Mesenteric fat pad (tissue), 1 donor: ENCODE measurements at regions not wholly inside any gene's neighbourhood (a gene's known extent, or its start where the extent isn't known, plus 50 kb on each side); places are given as distances from the start of the nearest gene placed in this dataset.
A peak's percentile ranks its signal among the peaks of the same experiment; 100 is the strongest.

Experiments used
- DNase-seq: peaks from one replicate; pipeline ENCODE4 v3.0.0-alpha.2; 2020; ENCODE audit warnings: low spot score
- donor health status: DM: yes; HTN: yes; CAD: no.

DNA sequence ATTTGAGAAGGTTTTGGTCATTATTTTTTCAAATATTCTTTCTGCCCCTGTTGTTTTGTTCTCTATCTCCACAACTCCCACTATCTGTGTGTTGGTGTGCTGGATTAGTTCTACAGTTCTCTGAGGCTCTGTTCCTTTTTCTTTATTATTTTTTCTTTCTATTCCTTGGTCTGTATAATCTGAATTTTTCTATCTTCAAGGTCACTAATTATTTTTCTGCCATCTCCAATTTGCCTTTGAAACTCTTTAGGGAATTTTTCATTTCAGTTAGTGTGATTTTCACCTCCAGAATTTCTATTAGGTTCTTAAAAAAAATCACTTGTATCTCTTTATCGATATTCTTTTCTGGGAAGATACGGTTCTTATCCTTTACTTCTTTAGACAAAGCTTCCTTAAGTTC is 82.1 kb upstream of the GGTLC1 start:
- DNase-seq = no peak

DNA sequence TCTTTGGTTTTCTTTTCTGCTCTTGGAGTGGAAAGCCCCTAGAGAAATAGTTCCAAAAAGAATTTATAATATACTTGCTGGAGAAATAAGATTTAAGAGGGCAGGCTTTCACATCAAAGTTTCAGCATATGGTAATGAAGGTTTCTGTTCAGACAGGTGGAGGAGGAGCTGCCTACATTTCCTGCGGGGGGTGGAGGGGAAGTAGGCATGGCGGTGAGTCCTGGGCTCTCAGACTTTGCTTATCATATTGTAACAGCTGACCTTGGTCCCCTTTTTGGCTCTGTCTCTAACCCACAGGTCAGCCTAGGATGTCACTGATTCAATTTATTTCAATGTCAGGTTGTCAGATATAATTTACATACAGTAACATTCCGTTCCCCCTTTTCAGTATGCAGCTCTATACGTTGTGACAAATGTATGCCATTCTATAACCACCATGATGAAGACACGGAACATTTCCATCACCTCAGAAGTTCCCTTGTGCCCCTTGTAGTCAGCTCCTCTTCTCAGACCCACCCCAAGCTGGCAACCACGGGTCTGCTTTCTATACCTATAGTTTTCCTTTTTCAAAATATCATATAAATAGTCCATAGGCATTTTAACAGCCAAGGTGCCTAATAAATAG is 77.6 kb upstream of the GGTLC1 start:
- no peak for DNase-seq

DNA sequence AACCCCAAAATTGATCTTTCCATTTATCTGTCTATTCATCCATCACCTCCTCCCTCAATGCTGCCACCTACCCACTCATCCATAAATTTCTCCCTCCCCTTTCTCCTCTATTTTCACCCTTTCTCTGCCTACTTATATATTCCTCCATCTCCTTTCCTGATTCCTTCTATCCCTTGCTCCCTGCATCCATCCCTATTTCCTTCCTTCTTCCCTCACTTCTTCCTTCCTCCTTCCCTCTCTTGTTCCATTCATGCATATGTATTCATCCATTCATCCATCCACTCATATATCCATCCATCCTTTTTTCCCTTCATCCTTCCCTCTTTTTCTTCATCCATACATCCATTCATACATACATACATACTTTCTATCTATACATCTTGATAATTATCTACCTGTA is 76.3 kb upstream of the GGTLC1 start:
- no peak for DNase-seq

DNA sequence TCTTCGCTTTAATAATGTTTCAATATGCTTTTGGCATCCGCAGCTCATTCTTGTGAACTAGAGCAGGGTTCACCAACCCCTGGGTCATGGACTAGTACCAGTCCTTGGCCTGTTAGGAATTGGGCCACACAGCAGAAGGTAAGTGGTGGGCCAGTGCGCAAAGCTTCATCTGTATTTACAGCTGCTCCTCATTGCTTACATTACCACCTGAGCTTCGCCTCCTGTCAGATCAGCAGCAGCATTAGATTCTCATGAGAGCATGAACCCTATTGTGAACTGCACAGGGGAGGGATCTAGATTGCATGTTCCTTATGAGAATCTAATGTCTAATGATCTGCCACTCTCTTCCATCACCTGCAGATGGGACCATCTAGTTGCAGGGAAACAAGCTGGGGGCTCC is 75.5 kb upstream of the GGTLC1 start:
- DNase-seq = no peak

DNA sequence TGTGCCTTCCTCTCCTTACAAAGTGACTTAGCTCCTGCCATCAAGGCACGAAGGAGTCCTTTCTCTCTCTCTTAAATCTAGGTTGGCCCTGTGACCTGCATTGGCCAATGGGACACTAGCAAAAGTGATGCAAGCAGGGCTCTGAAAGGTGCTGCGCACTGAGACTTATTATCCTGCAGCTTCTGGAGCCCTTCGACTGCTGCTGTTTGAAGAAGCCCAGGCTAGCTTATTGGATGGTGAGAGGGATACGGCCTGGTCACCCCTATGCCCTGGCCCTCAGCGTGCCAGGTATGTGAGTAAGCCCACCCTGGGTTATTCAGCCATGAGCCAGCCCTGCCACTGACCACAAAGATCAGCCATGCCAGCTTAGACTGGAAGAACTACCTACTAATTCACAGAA is 74.5 kb upstream of the GGTLC1 start:
- no peak for DNase-seq

DNA sequence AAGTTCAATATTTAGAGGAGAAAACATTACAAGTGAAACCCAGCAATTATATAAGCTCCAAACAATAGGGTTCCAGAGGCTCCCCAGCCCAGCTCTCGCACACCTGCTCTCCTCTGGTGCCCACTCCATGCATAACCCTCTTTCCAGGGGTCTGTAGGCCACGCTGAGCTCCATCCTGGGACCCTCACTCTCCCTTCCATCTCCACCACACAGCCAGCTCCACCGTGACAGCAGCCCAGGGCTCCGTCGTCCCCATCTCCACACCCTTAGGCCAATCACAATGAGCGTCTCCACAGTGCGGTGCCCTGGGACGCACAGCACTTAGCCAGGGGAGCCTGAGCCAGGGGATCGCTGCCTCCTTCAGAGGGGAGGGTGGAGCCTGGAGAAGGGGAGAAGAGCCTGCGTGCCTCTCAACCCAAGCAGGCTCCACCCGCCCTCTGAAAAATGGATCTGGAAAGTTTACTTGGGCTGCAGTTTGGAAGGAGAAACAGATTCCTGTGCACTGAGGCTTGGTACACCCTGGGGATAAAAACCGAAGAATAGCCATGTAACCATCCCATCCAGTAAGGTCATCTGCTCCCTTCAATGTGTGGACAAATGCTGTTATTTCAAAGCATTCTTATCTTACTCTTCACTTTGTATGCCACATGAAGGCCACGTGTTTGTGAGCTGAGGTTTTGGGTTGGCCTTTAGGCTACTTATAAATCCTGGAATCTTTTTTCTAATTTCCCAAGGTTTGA is 72.4 kb upstream of the GGTLC1 start:
- DNase-seq = no peak

DNA sequence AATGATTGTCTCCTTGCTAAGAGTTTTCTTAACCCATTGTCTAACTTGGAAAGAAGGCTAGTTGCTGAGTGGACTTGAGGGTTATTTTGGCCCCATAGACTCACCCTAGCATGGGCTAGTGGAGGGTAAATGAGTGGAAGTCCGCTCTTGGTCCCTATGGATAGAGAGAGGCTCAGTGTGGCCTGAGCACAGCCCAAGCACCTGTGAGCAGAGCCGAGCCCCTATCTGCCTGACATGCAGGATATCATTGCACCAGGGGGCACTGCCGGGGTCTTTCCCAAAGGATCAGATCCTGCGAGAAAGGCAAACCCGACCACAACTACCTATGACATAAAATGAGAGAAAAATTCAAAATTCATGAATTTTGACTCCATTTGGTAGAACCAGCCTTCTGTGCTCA is 70.6 kb upstream of the GGTLC1 start:
- DNase-seq = no peak

DNA sequence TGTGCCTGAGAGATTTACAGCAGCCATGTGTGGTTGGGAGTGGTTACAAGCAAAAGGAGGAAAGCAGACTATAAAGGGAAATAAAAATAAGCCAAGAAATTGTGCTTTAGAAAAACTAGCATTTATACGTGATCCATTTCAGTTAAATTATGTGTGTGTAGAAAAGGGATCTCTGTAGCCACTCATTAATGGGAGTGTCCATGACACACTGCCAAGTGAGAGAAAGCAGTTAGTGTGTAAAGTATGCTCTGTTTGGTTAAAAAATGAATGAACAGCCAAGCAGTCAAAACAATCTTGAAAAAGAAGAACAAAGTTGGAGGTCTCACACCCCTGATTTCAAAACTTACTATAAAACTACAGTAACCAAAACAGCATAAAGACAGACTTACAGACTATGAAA is 67.9 kb upstream of the GGTLC1 start:
- no peak for DNase-seq

DNA sequence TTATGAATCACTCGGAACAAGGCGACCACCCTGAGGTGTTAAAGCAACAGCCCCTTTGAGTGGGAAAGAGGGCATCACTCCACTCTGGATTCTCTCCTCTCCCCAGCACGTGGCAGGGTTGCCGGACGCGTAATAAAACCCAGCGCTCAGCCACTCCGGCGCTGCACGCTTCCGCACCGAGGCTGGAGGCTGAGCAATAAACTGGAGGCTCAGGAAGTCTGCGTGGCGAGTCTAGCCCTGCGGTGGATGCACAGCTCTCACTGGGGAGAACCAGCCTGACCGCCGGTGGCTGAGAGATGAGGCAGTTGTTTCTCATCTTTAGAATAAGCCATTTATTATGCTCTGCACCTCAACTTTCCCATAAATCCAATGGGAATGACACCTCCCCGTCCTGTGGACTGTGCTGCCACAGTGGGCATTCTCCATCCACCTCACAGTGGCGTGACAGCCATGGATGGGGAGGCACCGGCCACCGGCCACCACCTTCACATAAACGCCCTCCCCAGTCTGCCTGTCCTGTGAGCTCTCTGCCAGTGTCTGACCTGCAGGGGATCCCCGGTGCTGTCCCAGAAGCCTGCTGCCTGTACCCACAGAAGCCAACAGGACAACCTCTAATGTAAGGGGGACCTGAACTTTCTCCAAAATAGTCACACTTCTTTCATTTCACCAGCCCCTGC is 64.2 kb upstream of the GGTLC1 start:
- peak; percentile 85 for DNase-seq

DNA sequence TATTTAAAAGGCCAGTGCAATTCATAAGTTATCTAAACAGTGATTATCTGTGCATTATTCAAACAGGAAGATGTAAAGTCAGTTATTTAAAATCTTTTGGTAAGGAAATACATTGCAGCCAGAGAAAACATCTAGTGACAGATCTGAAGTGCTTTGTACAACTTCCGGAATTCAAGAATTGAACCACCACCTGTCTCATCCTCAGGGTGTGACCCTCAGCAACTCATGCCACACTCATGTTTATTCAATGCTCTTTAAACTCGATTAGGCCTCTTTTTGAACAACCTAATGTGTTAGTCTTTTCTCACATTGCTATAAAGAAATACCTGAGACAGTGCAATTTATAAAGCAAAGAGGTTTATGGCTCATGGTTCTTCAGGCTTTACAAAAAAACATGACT is 62.6 kb upstream of the GGTLC1 start:
- no peak for DNase-seq

DNA sequence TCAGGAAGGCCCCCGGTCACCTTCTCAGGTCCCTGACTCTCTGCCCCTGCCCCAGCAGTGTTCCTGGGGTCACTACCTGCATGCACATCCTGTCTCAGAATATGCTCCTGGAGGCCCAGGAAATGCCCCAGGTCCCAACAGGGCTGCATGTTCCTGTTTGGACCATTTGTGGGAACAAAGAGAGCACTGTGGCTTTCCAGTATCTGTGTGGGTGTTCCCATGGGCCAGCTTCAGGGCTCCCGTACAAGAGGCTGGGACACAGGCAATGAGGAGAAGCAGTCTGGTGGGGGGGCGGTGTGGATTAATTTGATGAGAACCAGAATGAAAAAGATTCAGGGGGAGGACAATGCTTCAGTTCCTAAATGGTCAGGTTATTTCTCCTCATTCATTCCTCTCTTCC is 61.5 kb upstream of the GGTLC1 start:
- DNase-seq = no peak

DNA sequence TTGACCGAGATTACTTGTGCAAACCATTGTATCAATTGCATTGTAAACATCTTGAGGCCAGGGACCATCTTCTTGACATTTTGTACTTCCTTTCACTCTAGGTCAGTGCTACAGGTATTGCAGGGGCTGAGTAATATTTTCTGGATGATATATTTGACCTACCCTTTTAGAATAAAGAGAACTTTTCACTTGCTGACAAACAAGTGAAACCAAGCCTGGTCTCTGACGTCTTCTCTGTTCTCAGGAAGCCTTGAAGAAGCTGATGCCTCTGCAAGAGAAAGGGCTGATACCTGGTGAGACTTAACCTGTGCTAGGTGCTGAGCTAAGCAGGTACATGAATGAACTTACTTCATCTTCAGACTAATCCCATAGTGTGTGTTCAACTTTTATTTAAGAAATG is 60.5 kb upstream of the GGTLC1 start:
- DNase-seq = no peak

DNA sequence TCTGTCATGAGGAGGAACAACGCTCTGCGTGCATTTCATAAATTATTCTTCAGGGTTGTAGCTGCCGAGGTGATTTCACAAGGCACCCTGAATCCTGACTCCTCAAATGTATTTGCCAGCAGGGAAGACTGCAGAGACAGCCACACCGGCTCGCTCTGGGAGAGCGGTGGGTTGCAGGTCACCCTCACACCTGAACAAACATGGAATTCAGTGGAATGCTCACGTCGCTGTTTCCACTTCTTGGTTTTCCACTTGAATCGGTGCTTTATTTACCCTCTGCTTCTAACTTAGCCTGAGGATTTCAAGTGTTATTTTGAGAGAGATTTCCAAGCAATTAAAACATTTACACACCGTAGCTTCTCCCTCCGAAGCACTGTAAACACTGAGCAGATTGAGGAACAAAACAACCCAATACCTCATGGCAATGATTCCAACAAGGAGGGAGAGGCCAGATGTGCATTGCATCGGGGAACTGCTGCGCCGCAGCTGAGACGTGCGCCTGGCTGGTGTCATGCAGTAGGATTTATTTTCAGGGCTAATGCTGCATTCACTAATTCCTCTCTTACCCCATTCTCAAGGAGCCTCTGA is 59.5 kb upstream of the GGTLC1 start:
- no peak for DNase-seq

DNA sequence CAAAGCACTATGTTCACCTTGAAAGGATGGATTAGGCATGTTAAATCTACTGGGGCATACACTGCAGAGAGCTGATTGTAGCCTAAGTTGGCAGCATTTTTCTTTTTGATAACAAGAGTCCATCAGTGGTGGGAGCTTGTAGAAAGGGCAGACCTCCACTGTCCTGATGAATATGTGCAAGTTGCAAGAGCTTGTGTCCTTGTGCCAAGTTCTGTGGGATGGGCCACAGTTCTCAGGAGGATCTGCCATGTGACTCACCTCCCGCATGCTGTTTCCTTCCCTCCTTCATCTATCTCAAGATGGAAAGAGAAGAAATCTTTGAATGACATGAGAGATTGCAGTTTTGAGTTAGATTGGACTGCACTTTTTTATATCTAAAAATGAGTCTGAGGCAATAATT is 58.3 kb upstream of the GGTLC1 start:
- DNase-seq = no peak

DNA sequence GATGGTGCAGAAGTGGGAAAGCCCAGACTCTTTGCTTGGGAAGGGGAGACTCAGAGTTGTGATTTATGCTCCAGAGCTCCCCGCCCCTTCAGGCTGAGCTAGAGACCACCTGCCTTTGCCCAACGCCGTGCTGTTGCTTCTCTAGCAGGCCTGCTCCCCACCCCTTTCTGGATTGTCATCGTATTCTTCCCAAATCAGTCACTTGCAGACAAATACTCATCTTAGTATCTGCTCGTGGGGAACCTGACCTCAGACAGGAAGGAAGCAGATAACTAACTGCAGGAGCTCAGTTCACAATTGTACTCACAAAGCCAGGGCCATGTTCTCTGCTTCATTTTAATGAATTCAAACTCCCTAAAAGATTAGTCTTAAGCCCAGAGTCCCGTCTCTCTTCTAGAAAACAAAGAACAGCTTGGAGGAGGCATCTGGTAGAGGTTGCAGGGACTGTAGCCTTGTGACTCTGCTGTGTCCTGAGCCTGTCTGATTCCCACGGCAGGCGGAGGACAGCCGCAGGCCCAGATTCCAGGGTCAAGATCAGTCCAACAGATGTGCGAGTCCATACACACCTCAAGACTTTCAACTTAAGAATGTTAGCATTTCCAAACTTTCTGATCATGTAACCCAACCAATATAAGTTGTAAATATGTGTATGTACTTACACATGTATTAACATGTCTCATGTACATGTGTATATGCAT is 57.2 kb upstream of the GGTLC1 start:
- no peak for DNase-seq

DNA sequence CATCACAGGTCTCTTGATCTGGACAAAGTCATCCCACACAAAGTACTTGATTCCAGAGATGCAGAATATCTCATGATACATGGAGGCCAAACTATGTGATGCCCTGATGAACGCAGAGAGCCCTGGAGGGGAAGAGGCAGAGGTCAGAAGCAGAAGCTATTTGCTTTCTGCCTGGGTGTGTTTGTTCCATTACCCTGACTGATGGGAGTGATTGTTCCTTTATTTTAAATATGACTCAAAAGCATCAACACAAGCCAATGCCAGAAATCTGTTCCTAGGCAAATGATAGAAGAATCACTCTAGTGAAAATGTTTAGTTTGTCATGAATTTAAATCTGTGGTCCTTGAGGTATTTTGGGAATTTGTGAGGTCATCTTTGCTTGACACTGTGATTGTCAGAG is 54.7 kb upstream of the GGTLC1 start:
- no peak for DNase-seq

DNA sequence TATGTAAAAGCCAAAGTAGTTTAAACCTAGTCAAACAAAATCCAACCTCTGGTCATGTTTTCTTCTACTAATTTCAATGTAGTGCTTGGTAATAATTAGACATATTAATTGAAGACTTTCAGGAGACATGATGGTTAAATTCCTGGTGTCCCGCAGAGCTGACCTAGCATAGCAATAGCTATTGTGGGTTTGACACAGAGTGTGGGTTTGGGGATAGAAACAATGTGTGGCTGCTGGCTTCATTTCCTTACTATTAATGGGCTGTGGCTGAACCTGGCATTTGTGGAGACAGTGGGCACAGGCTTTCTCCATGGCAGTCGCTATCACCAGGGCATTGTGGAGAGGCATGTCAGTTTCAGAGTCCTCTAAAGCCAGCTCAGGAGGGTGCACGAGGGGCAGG is 54.1 kb upstream of the GGTLC1 start:
- no peak for DNase-seq

DNA sequence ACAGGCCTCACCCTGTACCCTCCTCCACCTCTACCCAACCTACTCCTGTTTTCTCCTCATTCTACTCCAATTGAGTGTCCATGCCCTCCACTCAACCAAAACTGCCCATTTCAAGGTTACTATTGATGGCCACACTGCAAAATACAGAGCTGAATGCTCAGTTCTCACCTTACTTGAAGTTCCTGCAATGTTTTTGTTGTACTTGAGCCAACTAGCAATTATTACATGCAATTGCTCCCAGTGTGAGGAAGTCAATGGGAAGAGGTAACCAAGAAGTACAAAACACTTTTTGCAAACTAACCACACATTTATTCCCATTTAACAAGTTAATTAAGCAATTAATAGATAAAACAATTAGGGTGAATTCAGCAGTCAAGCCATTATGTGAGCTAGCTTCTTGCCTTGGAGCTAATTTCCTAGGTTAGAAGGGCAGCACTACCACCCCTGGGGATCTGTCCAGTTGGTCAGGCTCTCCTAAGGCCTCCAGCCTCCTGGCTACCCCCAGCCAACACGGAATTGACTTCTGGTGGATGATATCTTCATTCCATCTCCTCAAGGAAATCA is 52.4 kb upstream of the GGTLC1 start:
- DNase-seq = no peak

DNA sequence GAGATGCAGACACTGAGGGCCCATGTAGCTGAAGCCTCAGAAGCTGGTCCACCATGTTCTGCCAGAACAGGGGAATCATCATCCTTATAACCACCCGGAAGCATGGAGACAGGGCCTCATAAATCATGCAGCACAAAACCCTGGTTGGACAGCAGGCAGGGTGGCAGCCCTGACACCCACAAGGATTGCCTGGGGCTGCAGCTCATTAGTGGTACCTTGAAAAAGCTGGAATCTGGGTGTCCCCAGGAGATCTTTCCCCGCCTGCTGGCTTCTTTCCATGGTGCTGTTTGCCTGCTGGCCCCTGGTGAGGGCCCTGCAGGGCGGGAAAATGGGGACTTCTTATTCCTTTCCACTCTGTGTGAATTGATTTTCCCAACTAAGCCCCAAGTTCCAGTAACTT is 50.6 kb upstream of the GGTLC1 start:
- DNase-seq = no peak
